ENCODE measurements at regions not wholly inside any gene's neighbourhood (a gene's known extent, or its start where the extent isn't known, plus 50 kb on each side); places are given as distances from the start of the nearest gene placed in this dataset.

DNA sequence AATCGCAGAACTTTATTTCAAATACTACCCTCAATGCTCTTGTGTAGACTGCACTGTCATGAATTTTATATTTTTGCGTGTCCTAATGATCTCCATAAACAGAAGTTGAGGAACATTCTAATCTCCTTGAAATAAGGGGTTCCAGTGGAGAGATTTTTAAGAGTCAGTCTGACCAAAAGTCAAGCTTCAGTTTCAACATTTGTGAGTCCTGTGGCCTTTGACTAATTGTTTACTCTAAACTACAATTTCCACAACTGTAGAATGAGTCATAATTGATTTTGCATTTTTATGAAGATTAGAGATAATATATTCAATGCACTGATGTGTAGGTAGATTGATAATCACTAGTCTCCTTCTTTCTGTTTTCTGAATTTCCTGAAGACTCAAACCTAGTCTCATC is 720.3 kb upstream of the ID2 start:
- no peak for DNase-seq

DNA sequence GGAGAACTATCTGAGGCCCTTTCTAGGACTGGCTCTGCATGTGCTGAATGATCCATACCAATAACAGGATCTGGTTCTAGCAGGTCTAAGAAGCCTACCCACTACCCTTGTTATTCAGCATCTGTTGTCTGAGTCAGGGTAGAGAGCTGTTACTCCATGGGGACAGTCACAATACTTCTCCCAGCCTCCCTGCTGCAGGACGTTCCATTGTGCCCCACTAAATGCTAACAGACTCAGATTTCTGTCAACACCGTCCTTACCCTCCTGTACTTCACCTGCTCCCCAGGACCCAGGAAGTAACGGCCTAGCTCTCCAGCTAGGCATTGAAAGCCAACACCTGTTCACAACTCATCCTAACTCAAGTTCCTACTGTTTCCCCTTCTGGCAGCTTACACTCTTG is 719.7 kb upstream of the ID2 start:
- DNase-seq, result no peak

DNA sequence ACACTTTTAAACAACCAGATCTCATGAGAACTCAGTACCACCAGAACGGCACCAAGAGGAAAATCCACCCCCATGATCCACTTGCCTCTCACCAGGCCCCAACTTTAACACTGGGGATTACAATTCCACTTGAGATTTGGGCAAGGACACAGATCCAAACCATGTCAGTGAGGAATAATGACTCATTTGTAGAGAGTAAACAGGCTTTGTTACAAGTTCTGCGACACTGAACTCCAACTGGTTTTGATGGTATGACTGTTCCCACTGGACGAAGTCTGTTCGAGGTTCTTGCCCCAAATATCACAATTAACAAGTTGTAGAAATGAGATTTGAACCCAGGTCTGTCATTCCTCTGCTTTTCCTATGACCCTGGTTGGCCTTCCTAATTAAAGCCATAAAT is 718.1 kb upstream of the ID2 start:
- no peak for DNase-seq

DNA sequence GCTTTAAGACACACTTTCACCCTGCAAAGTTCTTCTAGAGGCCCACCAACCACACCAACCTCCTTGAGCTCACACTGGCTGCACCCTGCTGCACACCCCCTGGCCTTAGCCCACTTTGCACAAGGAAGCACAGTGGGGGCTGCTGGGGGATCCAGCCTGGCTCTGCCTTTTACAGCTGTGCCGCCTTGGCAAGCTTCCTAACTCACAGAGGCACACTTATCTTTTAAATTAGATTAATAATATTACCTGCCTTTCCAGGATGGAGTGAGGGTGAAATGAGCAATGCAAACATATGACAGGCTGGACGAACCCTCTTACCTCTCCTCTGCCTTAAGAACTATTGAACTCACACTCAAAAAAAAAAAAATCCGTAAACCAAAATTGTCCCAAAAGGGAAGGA is 715.8 kb upstream of the ID2 start:
- DNase-seq, result no peak

DNA sequence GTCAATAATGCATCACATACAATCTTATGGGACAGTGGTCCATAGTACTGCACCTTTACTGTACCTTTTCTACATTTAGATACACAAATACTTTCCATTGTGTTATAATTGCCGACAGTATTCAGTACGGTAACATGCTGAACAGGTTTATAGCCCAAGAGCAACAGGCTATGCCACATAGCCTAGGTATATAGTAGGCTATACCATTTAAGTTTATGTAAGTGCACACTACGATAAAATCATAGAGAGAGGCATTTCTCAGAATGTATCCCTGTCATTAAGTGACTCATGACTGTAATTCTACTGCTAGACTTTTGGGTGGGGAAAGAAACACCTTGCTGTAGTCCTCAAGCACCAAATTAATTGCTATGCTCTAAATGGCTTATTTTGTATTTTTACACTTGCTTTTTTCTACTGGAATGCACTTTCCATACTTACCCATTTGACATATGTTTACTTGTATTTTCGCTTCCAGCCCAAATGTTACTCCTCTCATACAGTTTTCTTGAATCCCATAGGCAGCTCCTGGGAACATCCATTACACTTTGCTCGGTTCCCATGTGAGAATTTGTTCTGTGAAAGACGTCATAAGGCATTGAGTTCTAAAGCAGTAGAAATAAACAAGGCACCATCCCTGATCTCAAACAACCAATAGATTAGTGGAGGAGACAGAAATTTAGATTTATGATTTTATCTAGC is 714.0 kb upstream of the ID2 start:
- no peak for DNase-seq

DNA sequence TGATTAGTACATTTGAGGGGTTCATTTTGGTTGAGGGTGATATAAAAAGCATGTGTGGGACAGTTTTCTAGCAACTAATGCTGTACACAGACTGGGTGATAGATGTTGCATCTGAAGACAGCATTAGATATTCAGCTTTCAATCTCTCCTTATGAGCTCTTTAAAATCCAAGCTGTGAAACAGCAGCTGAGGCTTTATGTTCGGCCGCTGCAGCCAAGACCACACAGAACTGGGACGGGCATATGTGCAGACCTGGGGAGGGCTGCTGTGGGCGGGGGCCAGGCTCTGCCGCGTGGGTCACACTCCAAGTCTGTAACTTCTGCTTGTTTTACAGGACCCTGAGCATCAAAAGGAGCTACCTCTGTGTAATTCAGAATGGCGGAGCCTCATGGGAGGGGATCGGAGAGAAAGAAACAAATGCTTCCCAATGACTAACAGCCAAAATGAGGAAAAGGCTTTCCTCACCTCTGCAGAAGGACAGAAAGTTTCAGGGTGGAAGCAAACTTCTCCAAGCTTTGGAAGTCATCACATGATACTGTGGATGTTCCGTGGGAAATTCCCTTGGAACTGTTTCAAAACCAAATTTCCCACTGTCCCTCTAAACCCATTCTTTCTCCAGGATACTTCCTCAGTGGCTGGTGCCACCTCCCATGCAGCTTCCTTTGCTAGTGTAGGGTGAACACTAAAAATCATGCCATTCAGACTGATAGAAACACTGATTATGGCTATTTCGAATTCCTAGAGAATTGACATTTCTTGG is 711.9 kb upstream of the ID2 start:
- no peak for DNase-seq

DNA sequence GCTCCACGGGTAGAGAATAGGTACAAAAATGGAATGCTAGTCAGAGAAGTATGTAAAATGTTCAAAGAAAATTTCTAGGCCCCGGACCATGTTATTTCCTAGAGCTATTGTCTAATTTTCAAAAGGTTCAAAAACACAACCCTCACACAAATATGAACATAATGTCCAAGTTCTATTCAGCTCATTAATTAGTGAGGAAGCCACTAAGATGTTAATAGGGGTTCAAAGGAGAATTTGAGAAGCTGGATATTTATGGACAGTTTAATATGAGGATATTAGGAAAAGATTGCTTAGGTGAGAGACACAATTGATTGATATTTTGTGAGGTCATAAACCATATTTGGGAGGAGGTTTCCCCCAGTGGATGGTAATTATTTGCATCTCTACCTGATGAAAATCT is 710.6 kb upstream of the ID2 start:
- DNase-seq, result no peak

DNA sequence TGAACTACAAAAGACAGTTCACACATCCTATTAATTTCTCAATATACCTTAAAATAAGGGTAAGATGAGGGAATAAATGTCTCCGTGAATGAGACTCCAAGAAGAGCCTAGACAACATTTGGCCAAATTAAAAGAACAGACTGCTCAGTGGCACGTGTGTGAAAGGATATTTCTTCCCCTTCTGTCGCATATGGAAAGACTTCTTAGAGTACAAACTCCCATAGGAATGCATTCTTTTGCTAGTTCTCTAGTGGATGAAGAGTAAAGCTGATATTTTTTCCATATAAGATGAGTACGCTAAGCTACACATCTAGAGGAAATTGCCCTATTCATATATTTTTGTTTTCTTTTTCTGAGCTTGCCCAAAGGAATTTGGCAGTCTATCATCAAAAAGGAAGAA is 710.0 kb upstream of the ID2 start:
- DNase-seq, result no peak

DNA sequence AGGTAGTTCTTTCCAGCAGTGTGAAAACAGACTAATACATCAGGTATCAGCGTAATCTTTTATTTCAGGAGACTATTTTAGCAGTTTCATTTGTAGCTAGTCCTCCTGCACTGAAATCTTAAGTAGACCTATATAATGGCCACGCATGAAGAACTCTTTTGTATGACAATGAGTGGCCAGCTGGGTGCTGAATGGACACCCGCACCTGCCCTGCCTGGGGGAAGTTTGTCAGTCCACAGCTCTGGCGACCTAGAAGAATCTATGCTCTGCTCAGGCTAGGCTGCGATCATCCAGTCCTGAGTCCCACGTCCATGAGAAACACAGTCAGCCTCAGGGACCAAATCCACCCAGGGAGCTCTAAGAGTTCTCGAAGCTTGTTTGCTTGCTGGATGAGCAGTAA is 709.2 kb upstream of the ID2 start:
- DNase-seq, result no peak

DNA sequence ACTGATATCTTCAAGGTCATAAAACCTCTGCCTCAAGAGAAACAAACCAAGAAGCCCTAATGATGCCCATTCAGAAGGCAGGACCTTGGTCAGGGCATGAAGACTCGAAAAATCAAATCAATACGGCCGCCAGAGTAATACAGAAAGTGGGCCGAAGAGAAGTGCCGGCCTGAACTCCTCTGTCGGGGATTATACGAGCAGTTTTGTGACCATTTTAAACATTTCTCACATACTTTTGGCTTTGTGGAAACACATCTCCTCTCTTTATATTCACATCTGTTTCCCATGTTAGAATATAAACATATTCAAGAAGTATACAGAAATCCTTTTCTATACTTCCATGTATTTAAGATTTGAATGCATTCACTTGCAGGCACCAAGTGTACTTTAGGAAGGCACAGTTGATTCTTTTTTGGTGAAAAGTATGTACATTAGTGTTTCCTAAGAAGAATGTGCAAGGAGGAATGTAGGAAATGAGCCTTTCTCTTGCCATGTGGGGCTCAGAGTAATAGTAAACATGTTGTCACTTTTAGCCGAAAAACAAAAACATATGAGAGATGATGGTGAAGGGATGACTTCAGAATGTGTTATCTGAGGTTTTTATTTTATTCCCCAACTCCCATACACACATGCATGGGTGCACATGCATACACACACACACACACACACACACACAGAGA is 707.9 kb upstream of the ID2 start:
- no peak for DNase-seq

DNA sequence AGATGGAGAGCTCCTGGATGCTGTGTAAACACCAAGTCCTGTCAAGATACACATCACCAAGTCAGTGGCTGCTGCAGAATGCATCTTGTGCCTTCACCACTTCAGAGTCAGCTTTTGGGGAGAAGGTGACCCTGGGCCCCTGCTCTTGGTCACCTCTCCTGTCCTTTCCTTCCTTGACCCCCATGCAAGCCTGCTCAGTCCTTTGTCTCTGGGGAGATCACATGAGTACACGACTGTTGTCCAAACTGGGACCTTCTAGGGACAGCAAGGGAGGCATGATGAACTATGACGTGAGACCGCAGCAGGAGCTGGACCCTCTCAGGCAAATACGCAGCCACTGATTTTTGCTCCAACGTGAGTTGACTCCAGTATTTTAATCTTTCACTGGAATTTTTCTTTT is 706.9 kb upstream of the ID2 start:
- no peak for DNase-seq

DNA sequence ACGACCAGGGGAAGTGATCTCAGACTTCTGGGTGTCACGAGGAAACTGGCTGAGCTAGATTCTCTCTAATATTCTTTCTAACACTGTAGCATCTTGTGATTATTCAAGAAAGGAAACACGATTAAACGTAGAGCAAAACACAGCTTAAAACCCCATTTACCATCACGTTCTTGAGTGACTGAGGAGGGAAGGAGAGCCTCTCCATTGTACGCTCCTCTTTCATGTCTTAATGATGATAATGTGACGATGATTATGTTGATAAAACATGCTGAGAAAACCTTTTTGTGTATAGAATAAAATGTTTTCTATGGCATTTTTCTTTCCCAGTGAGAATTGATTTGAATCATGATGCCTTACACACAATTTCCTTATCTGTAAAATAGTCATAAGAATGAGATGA is 705.6 kb upstream of the ID2 start:
- no peak for DNase-seq

DNA sequence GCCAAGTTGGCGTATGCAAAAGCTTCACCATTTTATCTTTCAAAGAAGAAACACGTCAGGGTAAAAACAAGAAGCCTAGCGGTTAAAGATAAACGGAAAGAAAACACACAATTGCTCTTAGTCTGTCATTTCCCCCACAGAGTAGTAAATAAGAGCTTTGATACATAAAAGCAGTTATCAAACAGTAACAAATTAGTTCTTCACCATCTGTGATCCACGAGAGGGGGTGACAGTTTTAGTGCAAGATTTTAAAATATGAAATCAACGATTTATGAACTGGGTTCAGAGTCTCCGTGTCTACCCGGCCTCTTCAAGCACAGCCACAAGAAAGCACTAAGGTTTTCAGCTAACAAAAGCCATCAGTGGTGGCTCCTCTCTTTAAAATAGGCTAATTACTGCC is 703.9 kb upstream of the ID2 start:
- DNase-seq, result no peak

DNA sequence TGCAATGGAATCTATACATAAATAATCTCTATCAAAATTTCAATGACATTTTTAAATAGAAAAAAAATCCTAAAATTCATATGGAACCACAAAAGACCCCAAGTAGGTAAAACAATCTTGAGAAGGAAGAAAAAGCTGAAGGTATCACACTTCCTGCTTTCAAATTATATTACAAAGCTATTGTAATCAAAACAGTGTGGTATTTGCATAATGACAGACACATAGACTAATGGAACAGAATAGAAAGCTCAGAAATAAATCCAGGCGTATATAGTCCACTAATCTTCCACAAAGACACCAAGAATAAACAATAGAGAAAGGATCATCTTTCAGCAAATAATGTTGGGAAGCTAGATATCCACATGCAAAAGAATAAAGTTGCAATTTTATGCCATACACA is 699.8 kb upstream of the ID2 start:
- no peak for DNase-seq

DNA sequence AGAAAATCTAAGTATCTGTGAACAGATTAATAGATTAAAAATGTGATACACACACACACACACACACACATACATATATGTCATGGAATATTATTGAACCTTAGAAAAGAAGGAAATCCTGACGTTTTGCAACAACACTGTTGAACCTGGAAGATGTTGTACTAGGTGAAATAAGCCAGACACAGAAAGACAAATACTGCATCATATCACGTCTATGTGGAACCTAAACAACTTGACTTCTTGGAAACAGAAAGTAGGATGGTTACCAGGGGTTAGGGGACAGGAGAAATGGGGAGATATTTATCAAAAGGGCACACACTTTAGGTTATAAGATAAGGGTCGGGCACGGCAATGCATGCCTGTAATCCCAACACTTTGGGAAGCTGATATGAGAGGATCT is 698.4 kb upstream of the ID2 start:
- no peak for DNase-seq

DNA sequence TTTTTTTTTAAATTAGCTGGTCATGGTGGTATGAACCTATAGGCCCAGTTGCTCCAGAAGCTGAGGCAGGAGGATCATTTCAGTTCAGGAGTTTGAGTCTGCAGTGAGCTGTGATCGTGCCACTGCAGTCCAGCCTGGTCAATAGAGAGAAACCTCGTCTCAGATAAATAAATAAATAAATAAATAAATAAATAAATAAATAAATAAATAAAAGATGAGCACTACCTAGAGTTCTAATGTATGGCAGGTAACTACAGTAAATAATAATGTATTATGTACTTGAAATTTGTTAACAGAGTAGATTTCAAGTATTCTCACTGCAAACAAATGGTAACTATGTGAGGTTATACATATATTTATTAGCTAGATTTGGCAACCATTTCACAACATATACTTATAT is 697.9 kb upstream of the ID2 start:
- DNase-seq, result no peak

DNA sequence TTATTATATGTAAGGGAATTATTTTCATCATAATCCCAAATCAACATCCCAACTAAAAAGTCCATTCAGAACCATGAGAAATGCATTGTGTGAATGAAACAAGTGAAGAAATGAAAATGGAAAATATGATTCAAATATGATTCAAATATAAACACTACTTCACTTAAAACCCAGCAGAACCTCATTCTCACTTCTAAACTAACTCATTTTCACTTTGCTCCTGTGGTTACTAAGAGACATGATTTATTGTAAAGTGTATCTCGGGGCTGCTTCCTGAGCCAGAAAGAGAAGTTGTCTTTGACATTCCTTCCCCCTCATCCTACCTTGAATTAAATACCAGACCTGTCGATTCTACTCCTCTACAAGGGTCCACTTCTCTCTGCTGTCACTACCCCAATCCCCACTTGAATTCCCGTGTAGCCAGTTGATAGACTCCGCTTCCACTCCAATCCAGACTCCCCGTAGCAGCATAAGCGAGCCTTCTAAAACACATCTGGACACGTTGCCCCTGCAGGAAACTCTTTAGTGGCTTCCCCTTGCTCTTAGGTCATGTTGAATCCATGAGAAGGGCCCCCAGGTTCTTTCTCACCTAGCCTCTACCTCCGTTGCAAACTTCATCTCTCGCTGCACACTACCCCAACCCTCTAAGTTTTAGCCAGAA is 697.0 kb upstream of the ID2 start:
- DNase-seq, result no peak

DNA sequence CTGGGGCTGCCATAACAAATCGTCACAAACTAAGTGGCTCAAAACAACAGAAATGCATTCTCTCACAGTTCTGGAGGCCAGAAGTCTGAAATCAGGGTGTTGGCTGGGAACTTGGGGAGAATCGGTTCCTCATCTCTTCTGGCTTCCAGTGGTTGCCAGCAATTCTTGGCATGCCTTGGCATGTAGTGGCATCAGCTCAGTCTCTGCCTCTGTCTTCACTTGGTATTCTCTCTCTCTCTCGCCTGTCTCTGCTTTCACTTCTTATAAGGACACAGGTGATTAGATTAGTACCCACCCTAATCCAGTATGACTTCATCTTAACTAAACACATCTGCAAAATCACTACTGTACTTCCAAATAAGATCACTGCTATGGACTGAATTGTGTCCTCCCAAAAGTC is 695.4 kb upstream of the ID2 start:
- no peak for DNase-seq

DNA sequence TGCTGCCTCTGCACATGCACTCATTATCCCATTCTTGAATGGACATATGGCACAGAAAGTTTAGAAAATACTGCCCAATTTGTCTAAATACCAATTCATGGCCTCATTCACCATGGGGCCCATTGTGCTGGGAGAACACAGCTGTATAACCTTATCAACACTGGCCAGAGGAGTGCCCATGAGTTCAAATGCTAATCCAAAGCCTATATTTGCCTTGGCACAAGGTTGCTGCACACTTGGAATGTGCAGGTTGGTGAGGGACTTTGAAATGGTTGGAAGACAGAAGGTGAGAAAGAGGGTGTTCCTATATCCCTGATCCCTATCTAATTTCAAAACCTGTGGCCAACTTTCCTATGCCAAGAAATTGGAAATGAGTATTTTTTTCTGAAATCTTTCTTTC is 693.9 kb upstream of the ID2 start:
- DNase-seq, result no peak

DNA sequence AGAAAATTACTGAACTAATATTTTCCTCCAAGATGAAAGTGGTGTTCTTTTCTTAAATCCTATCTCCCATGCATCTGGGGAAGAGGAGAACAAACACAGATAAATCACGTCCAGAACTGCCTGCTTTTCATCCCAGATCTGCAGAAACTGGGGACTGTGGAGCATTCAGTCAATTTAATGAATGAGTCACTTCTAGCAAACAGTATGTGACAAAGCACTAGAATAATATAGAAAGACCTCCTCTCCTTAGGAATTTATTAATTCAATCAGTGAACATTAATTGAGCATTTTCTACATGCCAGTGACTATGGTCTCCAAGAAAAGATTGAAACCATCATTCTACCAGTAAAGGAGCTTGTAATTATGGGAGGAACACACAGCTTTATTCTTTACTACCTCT is 693.4 kb upstream of the ID2 start:
- no peak for DNase-seq

DNA sequence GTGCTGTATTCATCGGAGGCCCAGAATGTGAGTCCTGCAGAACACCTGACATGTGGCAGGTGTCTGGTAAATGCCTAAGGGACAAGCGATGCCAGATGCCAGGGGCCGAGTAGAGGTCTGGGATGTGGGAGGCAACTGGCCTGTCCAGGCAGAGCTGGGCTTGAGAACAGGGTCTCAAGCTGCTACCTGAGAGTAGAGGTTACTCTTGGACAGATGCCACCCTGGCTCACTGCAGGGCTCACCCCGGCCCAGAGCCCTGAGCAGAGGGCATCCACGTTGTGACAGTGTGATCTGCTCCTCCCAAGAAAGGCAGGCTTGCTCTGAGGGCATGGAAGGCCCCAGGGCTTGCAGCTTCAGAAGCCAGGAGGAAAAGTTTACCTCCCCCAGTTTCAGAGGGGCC is 692.0 kb upstream of the ID2 start:
- no peak for DNase-seq

DNA sequence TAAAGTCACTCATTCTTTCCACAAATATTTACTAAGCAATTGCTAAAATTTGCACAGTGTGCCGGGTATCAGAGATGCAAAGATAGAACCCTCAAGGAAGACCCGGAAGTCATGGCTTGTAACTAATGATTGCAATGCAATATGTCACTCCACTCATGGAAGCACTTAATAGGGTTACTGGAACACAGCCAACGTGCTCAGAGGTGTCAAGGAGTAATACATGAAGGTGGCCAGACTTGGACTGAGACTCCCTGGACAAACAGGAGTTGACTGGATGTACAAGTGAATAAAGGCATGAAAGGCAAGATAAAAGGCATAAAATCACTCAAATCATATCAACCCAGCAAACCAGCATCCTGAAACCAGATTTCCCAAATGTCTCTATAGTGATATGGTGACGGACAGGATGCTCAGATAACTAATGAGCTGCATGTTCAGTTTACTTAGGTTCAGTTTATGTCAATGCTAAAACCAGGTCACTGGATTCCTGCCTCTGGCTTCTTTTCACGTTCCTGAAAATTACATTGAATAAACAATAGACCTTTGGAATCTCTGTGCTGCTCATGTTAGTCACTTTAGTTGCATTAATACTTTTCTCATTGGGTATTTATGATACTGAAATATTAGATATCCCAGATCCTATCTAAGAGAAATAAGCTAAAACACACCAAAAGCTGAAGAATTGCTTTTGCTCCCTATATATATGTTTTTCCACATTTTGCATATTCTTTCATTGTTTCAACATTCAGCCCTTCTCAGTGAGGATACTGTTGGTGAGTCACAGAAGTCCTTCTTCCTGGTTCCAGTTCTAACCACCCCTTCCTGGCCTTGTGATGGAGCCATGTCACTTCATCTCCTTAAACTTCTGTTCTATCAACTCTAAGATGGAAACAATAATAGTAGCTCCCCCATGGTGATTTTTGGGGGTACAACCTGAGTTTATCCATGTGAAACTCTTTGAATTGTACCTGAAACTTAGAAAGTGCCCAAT is 688.9 kb upstream of the ID2 start:
- DNase-seq, result peak; percentile 55
